DND-41 (cell line): ENCODE measurements at regions not wholly inside any gene's neighbourhood (a gene's known extent, or its start where the extent isn't known, plus 50 kb on each side); places are given as distances from the start of the nearest gene placed in this dataset.

Source experiments
- ATAC-seq: fragments of 200-7000 bp; cut with Tn5 transposase; 3 replicates; pipeline ENCODE4 v1.9.1; 2021; ENCODE audit warnings: low read depth; ENCODE audit not compliant: insufficient read depth
- DNase-seq: peaks from one replicate; pipeline ENCODE4 v3.0.0-alpha.2; 2020
- H2AFZ ChIP-seq: 2 replicates; pipeline ENCODE4 v1.6.0; 2012; ENCODE audit warnings: low read depth, low read length
- H3K27ac ChIP-seq: 2 replicates; pipeline ENCODE4 v1.5.1; 2012; ENCODE audit warnings: low read length, inconsistent platforms
- H3K27me3 ChIP-seq: fragments of 200-600 bp; sonication (generic); 2 replicates; pipeline ENCODE4 v1.6.0; 2012; ENCODE audit warnings: low read length, mild to moderate bottlenecking, inconsistent platforms; ENCODE audit not compliant: insufficient read depth, poor library complexity
- H3K36me3 ChIP-seq: 2 replicates; pipeline ENCODE4 v1.5.1; 2012; ENCODE audit warnings: low read length, inconsistent platforms; ENCODE audit not compliant: insufficient read depth
- H3K4me1 ChIP-seq: 2 replicates; pipeline ENCODE4 v1.5.1; 2012; ENCODE audit warnings: mild to moderate bottlenecking, low read length; ENCODE audit not compliant: insufficient read depth
- H3K4me2 ChIP-seq: 2 replicates; pipeline ENCODE4 v1.6.0; 2012; ENCODE audit warnings: mild to moderate bottlenecking, moderate library complexity, low read length, inconsistent platforms; ENCODE audit not compliant: insufficient read depth
- H3K4me3 ChIP-seq, 2 experiments: fragments of 200-600 bp in 1 of 2; shearing (Covaris generic) in 1 of 2; 2 replicates each; pipeline ENCODE4 v1.5.1; 2012 to 2016; ENCODE audit warnings: inconsistent platforms in 2 of 2, low read length in 2 of 2, mild to moderate bottlenecking in 2 of 2, low read depth in 1 of 2, moderate library complexity in 1 of 2
- H3K79me2 ChIP-seq: 2 replicates; pipeline ENCODE4 v1.6.0; 2012; ENCODE audit warnings: low read length, inconsistent platforms; ENCODE audit not compliant: insufficient read depth
- H3K9ac ChIP-seq: 2 replicates; pipeline ENCODE4 v1.6.0; 2012; ENCODE audit warnings: low read depth, mild to moderate bottlenecking, inconsistent platforms, low read length, moderate library complexity
- H3K9me3 ChIP-seq: 2 replicates; pipeline ENCODE4 v1.5.1; 2012; ENCODE audit warnings: low read length, moderate library complexity, mild to moderate bottlenecking, inconsistent platforms; ENCODE audit not compliant: insufficient read depth, severe bottlenecking
- H4K20me1 ChIP-seq: 2 replicates; pipeline ENCODE4 v1.6.0; 2012; ENCODE audit warnings: low read length; ENCODE audit not compliant: insufficient read depth
- EZH2 ChIP-seq: IDR thresholded peaks from 3 replicates; pipeline ENCODE4 v1.6.1; 2012; ENCODE audit warnings: borderline replicate concordance, low read depth, mild to moderate bottlenecking, moderate library complexity, low read length, inconsistent platforms; ENCODE audit not compliant: severe bottlenecking
- TF ChIP-seq, protein P1 (sequence below): IDR thresholded peaks from 2 replicates; pipeline ENCODE4 v1.5.1; 2012; ENCODE audit warnings: borderline replicate concordance, low read length, moderate library complexity, mild to moderate bottlenecking; ENCODE audit not compliant: poor library complexity, severe bottlenecking; ENCODE audit errors: extremely low read depth

DNA sequence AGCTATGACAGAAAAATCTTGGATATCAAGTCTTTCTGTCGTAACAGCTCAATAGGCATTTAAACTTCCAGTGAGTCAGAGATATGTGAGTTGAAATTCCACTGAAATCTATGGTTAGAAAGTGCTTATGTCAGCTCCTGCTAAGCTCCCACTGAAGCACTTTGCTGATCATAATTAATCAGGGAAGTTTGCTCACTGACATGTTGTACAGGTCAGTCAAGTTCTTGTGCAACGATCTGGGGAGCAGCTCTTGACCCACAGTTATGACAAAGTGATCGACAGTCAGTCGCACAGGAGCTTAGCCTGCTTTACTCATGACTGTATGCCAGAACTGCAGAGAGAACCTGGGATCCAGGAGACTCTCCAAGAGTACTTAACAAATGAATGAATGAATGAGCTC is 453.5 kb downstream of the SOX2 start:
- DNase-seq: no peak
- no peak for ATAC-seq
- Histone ChIP-seq H3K27me3 (no peaks in the 10 kb centered on the region), H3K4me1 (no peaks in the 10 kb centered on the region), H3K4me2 (no peak overlapping the region), H3K27ac (no peak overlapping the region), H3K36me3 (no peaks in the 10 kb centered on the region), H2AFZ (no peak overlapping the region), H3K9ac (no peak overlapping the region), H4K20me1 (no peaks in the 10 kb centered on the region), H3K9me3 (no peaks in the 10 kb centered on the region), H3K4me3 (no peak overlapping the region), H3K79me2 (no peaks in the 10 kb centered on the region)
- no peak for TF ChIP-seq EZH2
- TF ChIP-seq, protein P1, sequence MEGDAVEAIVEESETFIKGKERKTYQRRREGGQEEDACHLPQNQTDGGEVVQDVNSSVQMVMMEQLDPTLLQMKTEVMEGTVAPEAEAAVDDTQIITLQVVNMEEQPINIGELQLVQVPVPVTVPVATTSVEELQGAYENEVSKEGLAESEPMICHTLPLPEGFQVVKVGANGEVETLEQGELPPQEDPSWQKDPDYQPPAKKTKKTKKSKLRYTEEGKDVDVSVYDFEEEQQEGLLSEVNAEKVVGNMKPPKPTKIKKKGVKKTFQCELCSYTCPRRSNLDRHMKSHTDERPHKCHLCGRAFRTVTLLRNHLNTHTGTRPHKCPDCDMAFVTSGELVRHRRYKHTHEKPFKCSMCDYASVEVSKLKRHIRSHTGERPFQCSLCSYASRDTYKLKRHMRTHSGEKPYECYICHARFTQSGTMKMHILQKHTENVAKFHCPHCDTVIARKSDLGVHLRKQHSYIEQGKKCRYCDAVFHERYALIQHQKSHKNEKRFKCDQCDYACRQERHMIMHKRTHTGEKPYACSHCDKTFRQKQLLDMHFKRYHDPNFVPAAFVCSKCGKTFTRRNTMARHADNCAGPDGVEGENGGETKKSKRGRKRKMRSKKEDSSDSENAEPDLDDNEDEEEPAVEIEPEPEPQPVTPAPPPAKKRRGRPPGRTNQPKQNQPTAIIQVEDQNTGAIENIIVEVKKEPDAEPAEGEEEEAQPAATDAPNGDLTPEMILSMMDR: no peak

DNA sequence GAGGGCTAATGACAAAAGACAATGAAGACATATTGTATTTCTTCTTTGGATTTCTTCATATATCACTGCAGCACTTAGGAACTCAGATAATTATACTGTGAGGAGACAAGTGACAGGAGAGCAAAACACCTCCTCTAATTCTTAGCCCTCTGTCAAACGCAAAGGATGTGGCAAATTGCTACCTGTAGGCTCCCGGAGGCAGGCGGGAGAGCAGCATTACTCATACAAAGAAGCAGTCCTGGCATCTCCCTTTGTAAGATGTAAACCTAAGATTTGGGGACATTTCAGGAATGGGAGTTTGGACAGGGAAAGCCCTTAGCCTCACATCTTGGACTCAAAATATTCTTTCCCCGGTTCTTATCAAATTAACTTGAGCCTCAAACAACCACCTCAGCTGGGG is 460.8 kb downstream of the SOX2 start:
- no peaks in the 10 kb centered on the region for H3K27me3 ChIP-seq
- H3K27ac ChIP-seq: no peak overlapping the region
- no peaks in the 10 kb centered on the region for H4K20me1 ChIP-seq
- no peak overlapping the region for H3K4me3 ChIP-seq
- H3K9ac ChIP-seq: no peak overlapping the region
- H3K9me3 ChIP-seq: no peaks in the 10 kb centered on the region
- no peak for DNase-seq
- ATAC-seq: no peak
- no peak overlapping the region for H3K4me2 ChIP-seq
- no peaks in the 10 kb centered on the region for H3K79me2 ChIP-seq
- no peaks in the 10 kb centered on the region for H3K4me1 ChIP-seq
- no peak overlapping the region for H2AFZ ChIP-seq
- TF ChIP-seq, protein P1: no peak
- TF ChIP-seq EZH2: no peak
- no peaks in the 10 kb centered on the region for H3K36me3 ChIP-seq

DNA sequence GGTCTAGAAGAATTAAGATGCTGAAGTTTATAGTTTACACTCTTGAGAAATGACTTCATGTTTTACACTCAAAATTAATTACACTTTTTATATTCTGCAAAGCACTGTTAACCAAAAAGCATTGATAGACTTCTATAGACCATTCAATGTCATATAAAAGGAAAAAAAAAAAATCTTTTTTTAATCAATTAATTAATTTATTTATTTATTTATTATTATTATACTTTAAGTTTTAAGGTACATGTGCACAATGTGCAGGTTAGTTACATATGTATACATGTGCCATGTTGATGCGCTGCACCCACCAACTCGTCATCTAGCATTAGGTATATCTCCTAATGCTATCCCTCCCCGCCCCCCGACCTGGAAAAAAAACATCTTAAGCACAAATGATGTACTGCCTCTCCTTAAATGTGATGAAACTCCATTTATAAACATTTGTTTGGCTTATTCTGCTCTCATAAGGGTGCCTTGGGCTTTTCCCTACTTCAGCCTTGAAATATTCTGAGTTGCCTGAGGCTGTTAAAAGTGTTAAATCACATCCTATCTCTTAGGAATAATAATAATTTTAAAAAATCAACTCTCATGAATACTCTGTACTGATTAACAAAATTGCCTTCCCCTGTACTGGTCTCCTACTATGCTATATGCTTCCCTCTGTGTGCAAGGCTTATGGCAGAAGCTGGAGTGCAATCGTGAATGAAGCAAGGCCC is 466.9 kb downstream of the SOX2 start:
- H3K79me2 ChIP-seq: no peaks in the 10 kb centered on the region
- DNase-seq (no peak), ATAC-seq (no peak)
- H3K9me3 ChIP-seq: no peaks in the 10 kb centered on the region
- no peaks in the 10 kb centered on the region for H3K27me3 ChIP-seq
- H3K27ac ChIP-seq: no peak overlapping the region
- H4K20me1 ChIP-seq: no peaks in the 10 kb centered on the region
- H3K4me1 ChIP-seq: no peaks in the 10 kb centered on the region
- H2AFZ ChIP-seq: no peak overlapping the region
- no peak overlapping the region for H3K4me2 ChIP-seq
- H3K9ac ChIP-seq: no peak overlapping the region
- H3K36me3 ChIP-seq: no peaks in the 10 kb centered on the region
- no peak overlapping the region for H3K4me3 ChIP-seq
- TF ChIP-seq EZH2: no peak
- TF ChIP-seq, protein P1: no peak

DNA sequence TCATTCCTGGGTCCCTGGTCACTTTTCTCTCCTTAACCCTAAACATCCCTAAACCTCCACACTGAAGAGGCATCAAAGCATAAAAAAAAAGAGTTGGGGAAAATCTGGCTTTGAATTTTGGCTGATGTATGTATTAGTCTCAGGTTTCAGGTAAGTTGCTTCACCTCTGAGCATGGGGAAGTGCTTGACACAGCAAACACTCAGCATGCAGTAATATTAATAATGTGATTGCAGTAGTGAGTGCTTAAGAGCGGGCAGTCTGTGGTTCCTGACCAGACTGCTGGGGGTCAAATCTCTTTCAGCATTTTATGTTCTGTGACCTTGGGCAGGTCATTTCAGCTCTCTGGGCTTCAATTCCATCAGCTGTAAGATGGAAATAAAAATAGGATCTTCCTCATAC is 467.9 kb downstream of the SOX2 start:
- Histone ChIP-seq H3K4me3 (no peak overlapping the region), H3K79me2 (no peaks in the 10 kb centered on the region), H3K27me3 (no peaks in the 10 kb centered on the region), H3K9ac (no peak overlapping the region), H4K20me1 (no peaks in the 10 kb centered on the region), H3K4me1 (no peaks in the 10 kb centered on the region), H3K9me3 (no peaks in the 10 kb centered on the region), H3K4me2 (no peak overlapping the region), H2AFZ (no peak overlapping the region), H3K36me3 (no peaks in the 10 kb centered on the region), H3K27ac (no peak overlapping the region)
- DNase-seq (no peak), ATAC-seq (no peak)
- TF ChIP-seq, protein P1: no peak
- no peak for TF ChIP-seq EZH2
